ENCODE measurements at regions not wholly inside any gene's neighbourhood (a gene's known extent, or its start where the extent isn't known, plus 50 kb on each side); places are given as distances from the start of the nearest gene placed in this dataset.

GRCh38 chr13:83955011-83955410 is 72.7 kb upstream of the SLITRK1 start:
- intact Hi-C loops (cut with DNase I; ENCODE audit: low total_unique reads): no loop called here
- DNase-seq: no peak
- no peak for ATAC-seq

GRCh38 chr13:83953916-83954315 is 71.6 kb upstream of the SLITRK1 start:
- in situ Hi-C loops (cut with MboI; ENCODE audit: low sequenced_read_pairs in 4 of 4): no loop called here
- intact Hi-C loops (cut with DNase I; ENCODE audit: low total_unique reads): no loop called here
- Histone ChIP-seq H3K9me3 (no peaks in the 10 kb centered on the region), H3K36me3 (no peaks in the 10 kb centered on the region), H3K4me1 (no peaks in the 10 kb centered on the region), H3K4me3 (no peak overlapping the region), H3K27me3 (no peaks in the 10 kb centered on the region), H3K27ac (no peak overlapping the region)
- ATAC-seq (no peak), DNase-seq (no peak)
- TF ChIP-seq, protein P1, sequence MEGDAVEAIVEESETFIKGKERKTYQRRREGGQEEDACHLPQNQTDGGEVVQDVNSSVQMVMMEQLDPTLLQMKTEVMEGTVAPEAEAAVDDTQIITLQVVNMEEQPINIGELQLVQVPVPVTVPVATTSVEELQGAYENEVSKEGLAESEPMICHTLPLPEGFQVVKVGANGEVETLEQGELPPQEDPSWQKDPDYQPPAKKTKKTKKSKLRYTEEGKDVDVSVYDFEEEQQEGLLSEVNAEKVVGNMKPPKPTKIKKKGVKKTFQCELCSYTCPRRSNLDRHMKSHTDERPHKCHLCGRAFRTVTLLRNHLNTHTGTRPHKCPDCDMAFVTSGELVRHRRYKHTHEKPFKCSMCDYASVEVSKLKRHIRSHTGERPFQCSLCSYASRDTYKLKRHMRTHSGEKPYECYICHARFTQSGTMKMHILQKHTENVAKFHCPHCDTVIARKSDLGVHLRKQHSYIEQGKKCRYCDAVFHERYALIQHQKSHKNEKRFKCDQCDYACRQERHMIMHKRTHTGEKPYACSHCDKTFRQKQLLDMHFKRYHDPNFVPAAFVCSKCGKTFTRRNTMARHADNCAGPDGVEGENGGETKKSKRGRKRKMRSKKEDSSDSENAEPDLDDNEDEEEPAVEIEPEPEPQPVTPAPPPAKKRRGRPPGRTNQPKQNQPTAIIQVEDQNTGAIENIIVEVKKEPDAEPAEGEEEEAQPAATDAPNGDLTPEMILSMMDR (IDR thresholded peaks at IDR 0.05 in 4 of 5, conservative IDR thresholded peaks at IDR 0.05 in 1 of 5): no peak
- no peak for TF ChIP-seq POLR2A (IDR thresholded peaks at IDR 0.05)

More at GRCh38 chr13:83955011-83955410, 72.7 kb upstream of the SLITRK1 start:
- H3K4me3 ChIP-seq: no peak overlapping the region
- in situ Hi-C loops (cut with MboI; ENCODE audit: low sequenced_read_pairs in 4 of 4): no loop called here
- H3K27me3 ChIP-seq: no peaks in the 10 kb centered on the region
- no peak overlapping the region for H3K27ac ChIP-seq
- H3K36me3 ChIP-seq: no peaks in the 10 kb centered on the region
- TF ChIP-seq, protein P1 (IDR thresholded peaks at IDR 0.05 in 4 of 5, conservative IDR thresholded peaks at IDR 0.05 in 1 of 5): no peak
- no peak for TF ChIP-seq POLR2A (IDR thresholded peaks at IDR 0.05)
- no peaks in the 10 kb centered on the region for H3K4me1 ChIP-seq
- H3K9me3 ChIP-seq: no peaks in the 10 kb centered on the region

DNA sequence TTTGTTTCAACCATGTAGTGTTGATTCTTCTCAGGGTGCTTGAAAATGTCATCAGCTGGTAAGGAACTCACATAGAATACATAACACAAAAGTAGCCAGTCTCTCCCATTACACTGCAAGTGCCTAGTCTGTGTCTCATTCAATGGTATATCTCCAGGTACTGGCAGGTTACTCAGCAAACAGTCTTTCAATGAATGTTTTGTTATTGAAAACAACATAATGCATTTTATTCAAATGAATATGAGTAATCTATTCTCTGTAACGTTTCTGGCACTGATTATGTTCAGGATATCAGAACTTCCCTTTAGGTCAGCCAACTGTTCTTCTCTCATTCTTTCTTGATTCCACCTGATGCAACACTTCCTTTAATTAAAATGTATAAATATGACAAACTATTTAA is 68.0 kb upstream of the SLITRK1 start:
- intact Hi-C loops (cut with DNase I; ENCODE audit: low total_unique reads) (no loop called here), in situ Hi-C loops (cut with MboI; ENCODE audit: low sequenced_read_pairs in 4 of 4) (no loop called here)
- no peaks in the 10 kb centered on the region for H3K36me3 ChIP-seq
- TF ChIP-seq POLR2A (IDR thresholded peaks at IDR 0.05): no peak
- H3K27me3 ChIP-seq: no peaks in the 10 kb centered on the region
- no peak for DNase-seq
- no peak for ATAC-seq
- H3K27ac ChIP-seq: no peak overlapping the region
- no peaks in the 10 kb centered on the region for H3K9me3 ChIP-seq
- no peak overlapping the region for H3K4me3 ChIP-seq
- no peaks in the 10 kb centered on the region for H3K4me1 ChIP-seq

GRCh38 chr13:83943530-83944279 is 61.4 kb upstream of the SLITRK1 start:
- Histone ChIP-seq H3K4me1 (no peaks in the 10 kb centered on the region), H3K27ac (no peak overlapping the region), H3K27me3 (no peaks in the 10 kb centered on the region), H3K36me3 (no peaks in the 10 kb centered on the region), H3K9me3 (no peaks in the 10 kb centered on the region), H3K4me3 (no peak overlapping the region)
- TF ChIP-seq POLR2A (IDR thresholded peaks at IDR 0.05): no peak
- TF ChIP-seq, protein P1 (IDR thresholded peaks at IDR 0.05 in 4 of 5, conservative IDR thresholded peaks at IDR 0.05 in 1 of 5): no peak
- in situ Hi-C loops (cut with MboI; ENCODE audit: low sequenced_read_pairs in 4 of 4) (no loop called here), intact Hi-C loops (cut with DNase I; ENCODE audit: low total_unique reads) (no loop called here)
- DNase-seq (no peak), ATAC-seq (no peak)

- H3K4me3 ChIP-seq: no peak overlapping the region
- intact Hi-C loops (cut with DNase I; ENCODE audit: low total_unique reads): no loop called here
Observed at GRCh38 chr13:83941701-83942335, 59.5 kb upstream of the SLITRK1 start.

More at GRCh38 chr13:83941701-83942335, 59.5 kb upstream of the SLITRK1 start:
- no peak overlapping the region for H3K27ac ChIP-seq
- ATAC-seq: no peak
- no peak for DNase-seq
- no peaks in the 10 kb centered on the region for H3K27me3 ChIP-seq
- TF ChIP-seq, protein P1 (IDR thresholded peaks at IDR 0.05 in 4 of 5, conservative IDR thresholded peaks at IDR 0.05 in 1 of 5): no peak
- TF ChIP-seq POLR2A (IDR thresholded peaks at IDR 0.05): no peak
- no peaks in the 10 kb centered on the region for H3K9me3 ChIP-seq
- H3K36me3 ChIP-seq: no peaks in the 10 kb centered on the region
- no peaks in the 10 kb centered on the region for H3K4me1 ChIP-seq
- in situ Hi-C loops (cut with MboI; ENCODE audit: low sequenced_read_pairs in 4 of 4): no loop called here
